ENCODE measurements at regions not wholly inside any gene's neighbourhood (a gene's known extent, or its start where the extent isn't known, plus 50 kb on each side); places are given as distances from the start of the nearest gene placed in this dataset.

GRCh38 chr13:26897706-26898550, 137.3 kb upstream of the GPR12 start:
- no peak for ATAC-seq
- TF ChIP-seq ZFP30 (CRISPR knock-in tag; IDR thresholded peaks at IDR 0.05): no peak
- no peak for TF ChIP-seq POU6F1 (CRISPR knock-in tag; IDR thresholded peaks at IDR 0.05; ENCODE audit: borderline replicate concordance, low read depth)
- no peak for TF ChIP-seq OSR1 (CRISPR knock-in tag; IDR thresholded peaks at IDR 0.05)
- TF ChIP-seq, protein P1, sequence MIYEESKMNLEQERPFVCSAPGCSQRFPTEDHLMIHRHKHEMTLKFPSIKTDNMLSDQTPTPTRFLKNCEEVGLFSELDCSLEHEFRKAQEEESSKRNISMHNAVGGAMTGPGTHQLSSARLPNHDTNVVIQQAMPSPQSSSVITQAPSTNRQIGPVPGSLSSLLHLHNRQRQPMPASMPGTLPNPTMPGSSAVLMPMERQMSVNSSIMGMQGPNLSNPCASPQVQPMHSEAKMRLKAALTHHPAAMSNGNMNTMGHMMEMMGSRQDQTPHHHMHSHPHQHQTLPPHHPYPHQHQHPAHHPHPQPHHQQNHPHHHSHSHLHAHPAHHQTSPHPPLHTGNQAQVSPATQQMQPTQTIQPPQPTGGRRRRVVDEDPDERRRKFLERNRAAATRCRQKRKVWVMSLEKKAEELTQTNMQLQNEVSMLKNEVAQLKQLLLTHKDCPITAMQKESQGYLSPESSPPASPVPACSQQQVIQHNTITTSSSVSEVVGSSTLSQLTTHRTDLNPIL (CRISPR knock-in tag; IDR thresholded peaks at IDR 0.05; ENCODE audit: low read depth): no peak
- TF ChIP-seq ESRRG (CRISPR knock-in tag; IDR thresholded peaks at IDR 0.05): no peak
- TF ChIP-seq PPARA (CRISPR knock-in tag; IDR thresholded peaks at IDR 0.05; ENCODE audit: borderline replicate concordance): no peak
- no peak for TF ChIP-seq ARNTL (CRISPR knock-in tag; IDR thresholded peaks at IDR 0.05; ENCODE audit: borderline replicate concordance, low read depth)
- TF ChIP-seq CSDC2 (CRISPR knock-in tag; IDR thresholded peaks at IDR 0.05): no peak
- no peak for TF ChIP-seq ZC3H10 (CRISPR knock-in tag; IDR thresholded peaks at IDR 0.05)
- TF ChIP-seq BACH2 (CRISPR knock-in tag; IDR thresholded peaks at IDR 0.05; ENCODE audit: borderline replicate concordance): no peak
- TF ChIP-seq ZNF565 (CRISPR knock-in tag; conservative IDR thresholded peaks at IDR 0.05; ENCODE audit: low read depth): no peak

DNA sequence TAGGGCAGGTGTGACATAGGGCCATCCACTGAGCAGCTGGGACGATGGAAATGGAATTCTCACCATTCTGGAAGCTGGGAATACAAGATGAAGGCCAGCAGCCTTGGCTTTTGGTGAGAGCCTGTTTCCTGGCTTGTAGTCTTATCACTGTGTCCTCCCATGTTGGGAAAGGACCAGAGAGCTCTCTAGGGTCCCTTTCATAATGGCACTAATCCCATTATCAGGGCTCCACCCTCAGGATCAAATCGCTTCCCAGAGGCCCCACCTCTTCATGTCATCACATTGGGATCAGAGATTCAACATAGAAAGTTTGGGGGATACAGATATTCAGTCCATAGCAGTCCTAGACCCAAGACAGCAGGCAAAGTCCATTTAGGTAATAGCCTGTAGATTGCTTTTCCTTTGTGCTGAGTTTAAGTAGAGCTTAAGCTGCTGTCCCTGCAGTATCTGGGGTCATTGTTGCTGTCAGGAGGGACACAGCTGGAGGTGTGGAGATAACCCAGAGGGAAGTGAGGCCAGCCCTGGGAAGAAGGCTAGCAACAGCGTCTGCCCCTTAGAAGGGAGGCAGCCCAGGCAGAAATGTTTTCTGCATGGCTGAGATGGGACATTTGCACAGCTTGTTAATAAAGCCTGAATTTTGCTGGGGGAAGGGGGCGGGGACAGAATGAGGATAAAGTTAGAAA, 136.5 kb upstream of the GPR12 start:
- no peak for ATAC-seq

More for the DNA sequence above, 136.5 kb upstream of the GPR12 start:
- TF ChIP-seq CSRNP3 (CRISPR knock-in tag; IDR thresholded peaks at IDR 0.05) (no peak), ZFP30 (CRISPR knock-in tag; IDR thresholded peaks at IDR 0.05) (no peak), TSHZ2 (CRISPR knock-in tag; IDR thresholded peaks at IDR 0.05) (no peak), SNAI2 (CRISPR knock-in tag; IDR thresholded peaks at IDR 0.05) (no peak), ZFP3 (CRISPR knock-in tag; IDR thresholded peaks at IDR 0.05) (no peak), PATZ1 (CRISPR knock-in tag; IDR thresholded peaks at IDR 0.05; ENCODE audit: borderline replicate concordance) (no peak), TCF4 (CRISPR knock-in tag; IDR thresholded peaks at IDR 0.05; ENCODE audit: borderline replicate concordance) (no peak), ZC3H10 (CRISPR knock-in tag; IDR thresholded peaks at IDR 0.05) (no peak), TOX (CRISPR knock-in tag; IDR thresholded peaks at IDR 0.05; ENCODE audit: borderline replicate concordance) (no peak), ARNTL (CRISPR knock-in tag; IDR thresholded peaks at IDR 0.05; ENCODE audit: borderline replicate concordance, low read depth) (no peak), PPARA (CRISPR knock-in tag; IDR thresholded peaks at IDR 0.05; ENCODE audit: borderline replicate concordance) (no peak), ZNF565 (CRISPR knock-in tag; conservative IDR thresholded peaks at IDR 0.05; ENCODE audit: low read depth) (no peak), CSDC2 (CRISPR knock-in tag; IDR thresholded peaks at IDR 0.05) (no peak), ZNF70 (CRISPR knock-in tag; IDR thresholded peaks at IDR 0.05) (no peak), OSR1 (CRISPR knock-in tag; IDR thresholded peaks at IDR 0.05) (no peak), ISL1 (CRISPR knock-in tag; IDR thresholded peaks at IDR 0.05) (no peak), RARB (CRISPR knock-in tag; IDR thresholded peaks at IDR 0.05) (no peak), ZNF8 (CRISPR knock-in tag; IDR thresholded peaks at IDR 0.05) (no peak), BACH2 (CRISPR knock-in tag; IDR thresholded peaks at IDR 0.05; ENCODE audit: borderline replicate concordance) (no peak), POU6F1 (CRISPR knock-in tag; IDR thresholded peaks at IDR 0.05; ENCODE audit: borderline replicate concordance, low read depth) (no peak)

All from SK-N-SH treated with all-trans-retinoic acid at 6 μM for 48 hours (cell line).